GM12872 (cell line): ENCODE measurements at regions not wholly inside any gene's neighbourhood (a gene's known extent, or its start where the extent isn't known, plus 50 kb on each side); places are given as distances from the start of the nearest gene placed in this dataset.

ENCODE experiments used
- TF ChIP-seq, protein P1 (sequence below): IDR thresholded peaks from 3 replicates; pipeline ENCODE4 v1.5.1; 2011; ENCODE audit warnings: low read depth, mild to moderate bottlenecking, low read length, moderate library complexity; ENCODE audit not compliant: insufficient read depth

DNA sequence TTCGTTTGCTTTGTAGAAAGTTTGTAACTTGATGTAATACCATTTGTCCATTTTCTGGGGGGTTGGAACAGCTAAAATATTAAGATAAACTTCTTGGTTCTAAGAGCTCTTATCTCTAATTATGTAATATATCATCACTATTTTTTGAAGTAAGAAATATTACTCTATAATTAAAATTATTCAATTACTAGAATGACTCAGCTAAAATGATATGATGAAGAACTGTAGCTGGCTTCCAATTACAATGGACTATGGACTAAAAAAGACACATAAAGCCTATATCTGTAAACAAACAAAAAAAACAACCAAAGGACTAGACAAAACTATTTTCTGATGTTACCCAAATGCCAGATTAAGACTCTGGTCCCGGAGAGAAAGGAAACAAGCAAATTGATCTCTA lies 569.4 kb downstream of the PCDH18 start:
- TF ChIP-seq, protein P1, sequence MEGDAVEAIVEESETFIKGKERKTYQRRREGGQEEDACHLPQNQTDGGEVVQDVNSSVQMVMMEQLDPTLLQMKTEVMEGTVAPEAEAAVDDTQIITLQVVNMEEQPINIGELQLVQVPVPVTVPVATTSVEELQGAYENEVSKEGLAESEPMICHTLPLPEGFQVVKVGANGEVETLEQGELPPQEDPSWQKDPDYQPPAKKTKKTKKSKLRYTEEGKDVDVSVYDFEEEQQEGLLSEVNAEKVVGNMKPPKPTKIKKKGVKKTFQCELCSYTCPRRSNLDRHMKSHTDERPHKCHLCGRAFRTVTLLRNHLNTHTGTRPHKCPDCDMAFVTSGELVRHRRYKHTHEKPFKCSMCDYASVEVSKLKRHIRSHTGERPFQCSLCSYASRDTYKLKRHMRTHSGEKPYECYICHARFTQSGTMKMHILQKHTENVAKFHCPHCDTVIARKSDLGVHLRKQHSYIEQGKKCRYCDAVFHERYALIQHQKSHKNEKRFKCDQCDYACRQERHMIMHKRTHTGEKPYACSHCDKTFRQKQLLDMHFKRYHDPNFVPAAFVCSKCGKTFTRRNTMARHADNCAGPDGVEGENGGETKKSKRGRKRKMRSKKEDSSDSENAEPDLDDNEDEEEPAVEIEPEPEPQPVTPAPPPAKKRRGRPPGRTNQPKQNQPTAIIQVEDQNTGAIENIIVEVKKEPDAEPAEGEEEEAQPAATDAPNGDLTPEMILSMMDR, result no peak

DNA sequence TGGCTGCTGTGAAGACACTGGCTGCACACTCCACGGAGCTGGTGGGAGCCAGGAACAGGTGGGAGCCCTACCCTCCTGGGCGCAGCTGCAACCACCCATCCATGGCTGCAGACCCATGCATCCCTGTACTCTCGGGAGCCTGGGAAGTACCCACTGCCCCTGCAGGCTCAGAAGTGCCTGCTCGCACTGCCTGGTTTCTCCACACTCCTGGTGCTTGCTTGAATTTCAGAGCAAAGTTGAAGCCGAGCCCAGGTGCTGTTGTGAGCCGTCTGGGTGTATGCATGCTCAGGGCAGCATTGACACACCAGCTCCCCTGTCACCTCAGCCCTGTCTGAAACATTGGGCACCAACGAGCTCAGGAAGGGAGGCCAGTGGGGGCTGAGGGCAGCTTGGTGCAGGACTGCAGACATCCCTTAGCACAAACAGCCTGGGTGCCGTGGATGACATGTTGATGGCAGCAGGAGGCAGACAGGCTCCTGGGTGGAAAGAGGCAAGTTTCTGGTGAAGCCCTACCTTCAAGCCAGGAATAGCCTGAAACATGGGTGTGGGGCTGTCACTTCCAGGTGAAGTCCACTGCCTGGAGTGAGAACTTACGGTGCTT lies 585.9 kb downstream of the PCDH18 start:
- TF ChIP-seq, protein P1, result no peak

DNA sequence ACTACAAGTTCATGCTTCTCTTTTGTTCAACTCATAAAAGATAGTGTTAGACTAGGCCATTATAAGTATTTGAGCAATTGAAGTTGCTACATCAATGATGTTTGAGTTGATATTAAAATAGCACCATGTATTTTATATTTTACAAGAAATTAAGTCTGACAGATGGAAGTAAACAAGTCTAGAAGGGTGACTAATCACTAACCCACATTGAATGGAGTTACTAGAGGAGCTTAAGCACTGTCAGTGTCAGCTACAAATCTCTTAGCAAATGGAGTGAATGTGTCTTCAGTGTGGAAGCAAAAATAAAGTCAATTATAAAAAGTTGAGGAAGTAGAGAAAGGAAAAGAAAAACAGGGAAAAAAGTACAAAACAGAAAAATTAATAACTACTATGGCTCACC lies 592.5 kb downstream of the PCDH18 start:
- TF ChIP-seq, protein P1, result no peak

DNA sequence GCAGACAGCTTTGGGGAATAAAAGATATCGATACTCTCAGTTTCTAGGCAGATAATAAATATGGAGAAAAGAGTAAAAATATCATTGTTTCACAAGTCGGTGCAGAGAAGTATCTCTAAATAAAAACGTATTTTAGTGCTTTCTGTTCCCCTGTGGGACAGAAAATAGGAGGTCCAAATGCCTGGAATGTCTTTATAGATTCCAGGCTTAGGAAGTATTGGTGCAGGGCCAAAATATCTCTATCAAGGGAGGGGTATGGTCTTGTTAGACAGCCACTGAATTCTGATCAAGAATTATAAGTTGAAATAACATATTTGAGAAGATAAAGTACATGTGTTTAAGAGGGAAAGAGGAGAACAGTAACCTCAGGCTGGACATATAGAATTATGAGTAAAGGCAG lies 596.4 kb downstream of the PCDH18 start:
- TF ChIP-seq, protein P1, result no peak

DNA sequence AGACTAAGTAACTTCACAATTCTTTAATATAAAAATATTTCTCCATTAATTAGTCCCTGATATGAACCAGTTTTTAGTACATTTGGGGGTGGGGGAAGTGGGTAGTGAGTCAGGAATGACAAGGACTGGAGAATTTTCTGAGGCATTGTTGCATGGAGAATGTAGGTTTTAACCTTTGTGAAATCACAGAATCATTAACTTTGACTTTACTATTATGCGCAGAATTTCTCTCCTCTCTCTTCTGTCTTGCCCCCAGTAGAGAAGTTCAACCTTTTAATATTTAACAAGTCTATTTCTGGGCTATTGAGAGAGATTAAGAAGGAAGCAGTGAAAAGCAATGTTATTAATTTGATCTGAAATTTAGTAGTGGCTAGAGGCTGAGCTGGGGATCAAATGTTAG lies 597.0 kb downstream of the PCDH18 start:
- TF ChIP-seq, protein P1, result no peak

DNA sequence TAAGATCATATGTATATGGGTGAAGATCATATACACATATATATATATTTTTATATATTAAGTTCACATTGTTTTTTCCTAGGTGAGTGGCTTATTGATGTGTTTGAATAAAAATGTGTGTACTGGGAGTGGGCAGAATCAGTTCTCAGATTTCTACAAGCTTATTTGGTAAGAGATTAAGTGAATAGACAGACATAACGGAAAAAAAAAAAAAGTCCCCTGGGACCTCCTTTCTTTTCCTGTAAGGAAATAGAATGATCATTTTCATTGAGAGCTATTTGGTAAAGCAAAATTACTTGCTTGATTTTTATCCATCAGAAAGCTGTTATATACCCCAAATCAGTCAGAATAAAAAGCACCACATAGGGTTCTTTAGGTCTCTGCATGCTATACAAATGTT lies 597.7 kb downstream of the PCDH18 start:
- TF ChIP-seq, protein P1, result no peak

DNA sequence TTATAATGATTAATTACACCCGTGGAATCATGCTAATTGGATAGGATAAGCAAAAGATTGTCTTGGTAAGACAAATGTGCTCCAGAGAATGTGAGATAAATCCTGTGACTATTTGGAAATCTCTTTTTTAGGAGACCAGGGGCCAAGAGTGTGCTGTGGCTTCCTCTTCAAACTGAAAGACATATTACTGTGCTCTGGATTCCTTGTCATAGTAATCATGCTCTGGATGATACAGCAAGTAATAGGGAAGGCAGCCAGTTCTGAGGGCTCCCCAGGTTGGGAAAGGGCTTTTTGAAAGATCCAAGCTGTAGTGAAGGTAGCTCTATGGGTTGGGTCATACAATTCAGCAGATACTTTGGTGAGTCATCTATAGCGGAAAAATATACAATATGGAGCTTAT lies 600.5 kb downstream of the PCDH18 start:
- TF ChIP-seq, protein P1, result no peak
